ENCODE measurements at regions not wholly inside any gene's neighbourhood (a gene's known extent, or its start where the extent isn't known, plus 50 kb on each side); places are given as distances from the start of the nearest gene placed in this dataset.

- Histone ChIP-seq H2BK120ac (ENCODE audit: insufficient read depth, low read length, poor library complexity) (no peak overlapping the region), H3K9me3 (ENCODE audit: insufficient read depth, low read depth, low read length) (peaks cover 3% of the 10 kb centered on the region), H2AK5ac (ENCODE audit: low read length) (no peak overlapping the region), H3K23ac (ENCODE audit: low read length) (no peak overlapping the region), H3K27me3 (ENCODE audit: insufficient read depth, low read length) (no peaks in the 10 kb centered on the region), H4K12ac (ENCODE audit: low read depth, low read length) (no peak overlapping the region), H3K27ac (ENCODE audit: low read depth, low read length) (no peak overlapping the region), H3K18ac (ENCODE audit: low read length) (no peak overlapping the region), H4K91ac (ENCODE audit: low read depth, low read length) (no peak overlapping the region), H3K36me3 (ENCODE audit: control insufficient read depth in 1 of 2, insufficient read depth in 2 of 2, low read length in 2 of 2) (no peaks in the 10 kb centered on the region), H4K8ac (ENCODE audit: low read depth, low read length) (no peak overlapping the region), H3K4me3 (ENCODE audit: low read depth, low read length) (no peak overlapping the region), H3K4ac (ENCODE audit: low read depth, low read length) (no peak overlapping the region), H2AFZ (ENCODE audit: insufficient read depth, low read length, poor library complexity) (no peak overlapping the region), H3K4me2 (ENCODE audit: low read length) (no peak overlapping the region), H2BK5ac (ENCODE audit: low read depth, low read length, poor library complexity) (no peak overlapping the region), H2BK12ac (ENCODE audit: low read length) (no peak overlapping the region), H3K79me2 (ENCODE audit: control insufficient read depth, insufficient read depth, low read length, poor library complexity) (no peaks in the 10 kb centered on the region), H3K4me1 (ENCODE audit: control insufficient read depth in 1 of 2, insufficient read depth in 2 of 2, low read length in 2 of 2) (no peaks in the 10 kb centered on the region), H3K79me1 (ENCODE audit: low read length) (no peaks in the 10 kb centered on the region), H3K14ac (ENCODE audit: low read length) (no peak overlapping the region), H3K9ac (ENCODE audit: low read length) (no peak overlapping the region)
- WGBS (ENCODE audit: extremely low coverage, insufficient coverage, insufficient read length): no CpG with 5 or more reads among the region's 10 CpGs
- no peak for DNase-seq
Observed at GRCh38 chr3:127077068-127077467, 94.2 kb downstream of the PLXNA1 start.

- H3K23ac ChIP-seq (ENCODE audit: low read length): no peak overlapping the region
- H4K12ac ChIP-seq (ENCODE audit: low read depth, low read length): no peak overlapping the region
- H3K4me2 ChIP-seq (ENCODE audit: low read length): no peak overlapping the region
- no peak overlapping the region for H3K4me3 ChIP-seq (ENCODE audit: low read depth, low read length)
- no peak overlapping the region for H4K91ac ChIP-seq (ENCODE audit: low read depth, low read length)
- H3K4ac ChIP-seq (ENCODE audit: low read depth, low read length): no peak overlapping the region
- no peaks in the 10 kb centered on the region for H3K79me1 ChIP-seq (ENCODE audit: low read length)
- H3K18ac ChIP-seq (ENCODE audit: low read length): no peak overlapping the region
- H3K27ac ChIP-seq (ENCODE audit: low read depth, low read length): no peak overlapping the region
- H3K9me3 ChIP-seq (ENCODE audit: insufficient read depth, low read depth, low read length): peaks cover 4% of the 10 kb centered on the region
- H2BK120ac ChIP-seq (ENCODE audit: insufficient read depth, low read length, poor library complexity): no peak overlapping the region
- WGBS (ENCODE audit: extremely low coverage, insufficient coverage, insufficient read length): no CpG with 5 or more reads among the region's 10 CpGs
- no peaks in the 10 kb centered on the region for H3K79me2 ChIP-seq (ENCODE audit: control insufficient read depth, insufficient read depth, low read length, poor library complexity)
- no peak overlapping the region for H2AK5ac ChIP-seq (ENCODE audit: low read length)
- no peak overlapping the region for H4K8ac ChIP-seq (ENCODE audit: low read depth, low read length)
- H2BK12ac ChIP-seq (ENCODE audit: low read length): no peak overlapping the region
- no peak overlapping the region for H2AFZ ChIP-seq (ENCODE audit: insufficient read depth, low read length, poor library complexity)
- H3K36me3 ChIP-seq (ENCODE audit: control insufficient read depth in 1 of 2, insufficient read depth in 2 of 2, low read length in 2 of 2): no peaks in the 10 kb centered on the region
- H3K14ac ChIP-seq (ENCODE audit: low read length): no peak overlapping the region
- H3K9ac ChIP-seq (ENCODE audit: low read length): no peak overlapping the region
- no peaks in the 10 kb centered on the region for H3K4me1 ChIP-seq (ENCODE audit: control insufficient read depth in 1 of 2, insufficient read depth in 2 of 2, low read length in 2 of 2)
- no peak overlapping the region for H2BK5ac ChIP-seq (ENCODE audit: low read depth, low read length, poor library complexity)
- DNase-seq: no peak
- H3K27me3 ChIP-seq (ENCODE audit: insufficient read depth, low read length): no peaks in the 10 kb centered on the region
Observed at GRCh38 chr3:127077505-127078064, 94.7 kb downstream of the PLXNA1 start.

- Histone ChIP-seq H2AK5ac (ENCODE audit: low read length) (no peak overlapping the region), H2BK120ac (ENCODE audit: insufficient read depth, low read length, poor library complexity) (no peak overlapping the region), H3K79me1 (ENCODE audit: low read length) (no peaks in the 10 kb centered on the region), H4K12ac (ENCODE audit: low read depth, low read length) (no peak overlapping the region), H3K14ac (ENCODE audit: low read length) (no peak overlapping the region), H2BK12ac (ENCODE audit: low read length) (no peak overlapping the region), H3K36me3 (ENCODE audit: control insufficient read depth in 1 of 2, insufficient read depth in 2 of 2, low read length in 2 of 2) (no peaks in the 10 kb centered on the region), H3K18ac (ENCODE audit: low read length) (no peak overlapping the region), H3K4ac (ENCODE audit: low read depth, low read length) (no peak overlapping the region), H3K27me3 (ENCODE audit: insufficient read depth, low read length) (no peaks in the 10 kb centered on the region), H3K9me3 (ENCODE audit: insufficient read depth, low read depth, low read length) (peaks cover 4% of the 10 kb centered on the region), H3K4me3 (ENCODE audit: low read depth, low read length) (peak overlapping the region; percentile 56), H3K4me1 (ENCODE audit: control insufficient read depth in 1 of 2, insufficient read depth in 2 of 2, low read length in 2 of 2) (no peaks in the 10 kb centered on the region), H4K8ac (ENCODE audit: low read depth, low read length) (no peak overlapping the region), H3K27ac (ENCODE audit: low read depth, low read length) (no peak overlapping the region), H4K91ac (ENCODE audit: low read depth, low read length) (no peak overlapping the region), H3K23ac (ENCODE audit: low read length) (no peak overlapping the region), H2BK5ac (ENCODE audit: low read depth, low read length, poor library complexity) (no peak overlapping the region), H3K79me2 (ENCODE audit: control insufficient read depth, insufficient read depth, low read length, poor library complexity) (no peaks in the 10 kb centered on the region), H3K9ac (ENCODE audit: low read length) (no peak overlapping the region), H2AFZ (ENCODE audit: insufficient read depth, low read length, poor library complexity) (no peak overlapping the region), H3K4me2 (ENCODE audit: low read length) (no peak overlapping the region)
- DNase-seq: no peak
- no CpG with 5 or more reads among the region's 9 CpGs for WGBS (ENCODE audit: extremely low coverage, insufficient coverage, insufficient read length)
Observed at GRCh38 chr3:127078626-127079025, 95.7 kb downstream of the PLXNA1 start.

GRCh38 chr3:127079211-127079610, 96.3 kb downstream of the PLXNA1 start:
- H4K12ac ChIP-seq (ENCODE audit: low read depth, low read length): no peak overlapping the region
- H3K27ac ChIP-seq (ENCODE audit: low read depth, low read length): no peak overlapping the region
- H3K79me2 ChIP-seq (ENCODE audit: control insufficient read depth, insufficient read depth, low read length, poor library complexity): no peaks in the 10 kb centered on the region
- no peak overlapping the region for H3K4me3 ChIP-seq (ENCODE audit: low read depth, low read length)
- no peak overlapping the region for H2BK5ac ChIP-seq (ENCODE audit: low read depth, low read length, poor library complexity)
- H3K18ac ChIP-seq (ENCODE audit: low read length): no peak overlapping the region
- H3K9me3 ChIP-seq (ENCODE audit: insufficient read depth, low read depth, low read length): peaks cover 4% of the 10 kb centered on the region
- no peaks in the 10 kb centered on the region for H3K27me3 ChIP-seq (ENCODE audit: insufficient read depth, low read length)
- no peak overlapping the region for H2AK5ac ChIP-seq (ENCODE audit: low read length)
- H4K8ac ChIP-seq (ENCODE audit: low read depth, low read length): no peak overlapping the region
- no peak overlapping the region for H2AFZ ChIP-seq (ENCODE audit: insufficient read depth, low read length, poor library complexity)
- H3K4me1 ChIP-seq (ENCODE audit: control insufficient read depth in 1 of 2, insufficient read depth in 2 of 2, low read length in 2 of 2): no peaks in the 10 kb centered on the region
- H3K4ac ChIP-seq (ENCODE audit: low read depth, low read length): no peak overlapping the region
- no peak overlapping the region for H4K91ac ChIP-seq (ENCODE audit: low read depth, low read length)
- peak overlapping the region; percentile 56 for H3K23ac ChIP-seq (ENCODE audit: low read length)
- no peak overlapping the region for H2BK12ac ChIP-seq (ENCODE audit: low read length)
- no peak overlapping the region for H3K9ac ChIP-seq (ENCODE audit: low read length)
- no peak overlapping the region for H3K4me2 ChIP-seq (ENCODE audit: low read length)
- no peak for DNase-seq
- no peak overlapping the region for H3K14ac ChIP-seq (ENCODE audit: low read length)
- WGBS (ENCODE audit: extremely low coverage, insufficient coverage, insufficient read length): no CpG with 5 or more reads among the region's 5 CpGs
- H3K36me3 ChIP-seq (ENCODE audit: control insufficient read depth in 1 of 2, insufficient read depth in 2 of 2, low read length in 2 of 2): no peaks in the 10 kb centered on the region
- H3K79me1 ChIP-seq (ENCODE audit: low read length): no peaks in the 10 kb centered on the region
- no peak overlapping the region for H2BK120ac ChIP-seq (ENCODE audit: insufficient read depth, low read length, poor library complexity)
